Fibroblast of lung (primary cell): ENCODE measurements at regions not wholly inside any gene's neighbourhood (a gene's known extent, or its start where the extent isn't known, plus 50 kb on each side); places are given as distances from the start of the nearest gene placed in this dataset.

Source experiments
- DNase-seq, 2 donors: peaks; one replicate each; pipeline versions ENCODE4 v3.0.0 to v3.0.0-alpha.2; 2010; ENCODE audit warnings: low read depth in 2 of 2
- H2AFZ ChIP-seq: 2 replicates; pipeline ENCODE4 v1.5.1; 2012; ENCODE audit warnings: low read length, control low read depth, inconsistent platforms
- H3K27ac ChIP-seq: 2 replicates; pipeline ENCODE4 v1.5.1; 2011; ENCODE audit warnings: low read length, control low read depth; ENCODE audit not compliant: insufficient read depth
- H3K27me3 ChIP-seq: 2 replicates; pipeline ENCODE4 v1.5.1; 2011; ENCODE audit warnings: mild to moderate bottlenecking, low read length; ENCODE audit not compliant: control insufficient read depth, insufficient read depth
- H3K36me3 ChIP-seq: 2 replicates; pipeline ENCODE4 v1.5.1; 2011; ENCODE audit warnings: low read length; ENCODE audit not compliant: control insufficient read depth, insufficient read depth
- H3K4me1 ChIP-seq: 2 replicates; pipeline ENCODE4 v1.5.1; 2011; ENCODE audit warnings: low read length; ENCODE audit not compliant: control insufficient read depth, insufficient read depth; ENCODE audit errors: extremely low read depth
- H3K4me2 ChIP-seq: 2 replicates; pipeline ENCODE4 v1.5.1; 2011; ENCODE audit warnings: low read length, control low read depth; ENCODE audit not compliant: insufficient read depth; ENCODE audit errors: extremely low read depth
- H3K4me3 ChIP-seq, 4 experiments: fragments of 200-600 bp in 1 of 4; sonication (generic) in 1 of 4; replicated peaks in 1 of 4; 2 replicates each; pipeline ENCODE4 v1.5.1; 2011 to 2016; ENCODE audit warnings: low read length in 4 of 4, low read depth in 3 of 4, mild to moderate bottlenecking in 3 of 4, control low read depth in 2 of 4, inconsistent platforms in 1 of 4, mixed read lengths in 1 of 4; ENCODE audit not compliant: insufficient read depth in 1 of 4; ENCODE audit errors: control extremely low read depth in 1 of 4
- H3K79me2 ChIP-seq: 2 replicates; pipeline ENCODE4 v1.5.1; 2012; ENCODE audit warnings: mild to moderate bottlenecking, low read length, inconsistent platforms; ENCODE audit not compliant: control insufficient read depth, insufficient read depth
- H3K9ac ChIP-seq: 2 replicates; pipeline ENCODE4 v1.5.1; 2011; ENCODE audit warnings: mild to moderate bottlenecking, low read length, control low read depth; ENCODE audit not compliant: insufficient read depth
- H3K9me3 ChIP-seq: 2 replicates; pipeline ENCODE4 v1.5.1; 2012; ENCODE audit warnings: low read depth, low read length; ENCODE audit not compliant: control insufficient read depth, insufficient read depth
- H4K20me1 ChIP-seq: 2 replicates; pipeline ENCODE4 v1.5.1; 2011; ENCODE audit warnings: low read length; ENCODE audit not compliant: control insufficient read depth, insufficient read depth; ENCODE audit errors: extremely low read depth
- EZH2 ChIP-seq: IDR thresholded peaks from 2 replicates; pipeline ENCODE4 v1.5.1; 2012; ENCODE audit warnings: low read length, control low read depth, mild to moderate bottlenecking; ENCODE audit errors: missing control alignments
- TF ChIP-seq, protein P1 (sequence below), 2 donors: IDR thresholded peaks in 1 of 2; conservative IDR thresholded peaks in 1 of 2; 1 replicate in 1 of 2; 2 replicates in 1 of 2; pipeline ENCODE4 v1.5.1; 2011 to 2012; ENCODE audit warnings: low read length in 2 of 2, control low read depth in 1 of 2, inconsistent platforms in 1 of 2, low read depth in 1 of 2, mild to moderate bottlenecking in 1 of 2

DNA sequence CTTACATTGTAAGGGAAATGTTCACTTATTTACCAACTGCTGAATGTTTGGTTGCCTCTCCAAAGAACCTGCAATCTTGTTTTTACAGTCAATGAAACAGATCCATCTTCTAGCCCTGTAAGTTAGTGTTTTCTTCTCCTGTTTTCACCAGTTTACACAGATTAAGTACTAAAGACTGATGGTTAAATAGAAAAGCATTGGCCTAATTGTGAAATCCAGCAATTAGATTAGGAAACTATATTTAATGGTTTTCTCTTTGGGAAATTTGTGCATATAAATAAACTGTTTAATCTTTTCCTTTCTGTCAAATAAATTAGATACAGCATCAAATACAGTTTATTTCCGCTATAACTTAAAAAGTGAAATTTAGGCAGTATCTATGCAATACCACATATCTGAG is 247.9 kb upstream of the MEF2C start:
- Histone ChIP-seq H3K4me3 (no peak overlapping the region), H4K20me1 (no peaks in the 10 kb centered on the region), H3K4me1 (no peaks in the 10 kb centered on the region), H3K9me3 (no peaks in the 10 kb centered on the region), H3K9ac (no peak overlapping the region), H2AFZ (no peak overlapping the region), H3K79me2 (no peaks in the 10 kb centered on the region), H3K4me2 (no peak overlapping the region), H3K36me3 (no peaks in the 10 kb centered on the region), H3K27ac (no peak overlapping the region), H3K27me3 (no peaks in the 10 kb centered on the region)
- no peak for DNase-seq
- TF ChIP-seq, protein P1, sequence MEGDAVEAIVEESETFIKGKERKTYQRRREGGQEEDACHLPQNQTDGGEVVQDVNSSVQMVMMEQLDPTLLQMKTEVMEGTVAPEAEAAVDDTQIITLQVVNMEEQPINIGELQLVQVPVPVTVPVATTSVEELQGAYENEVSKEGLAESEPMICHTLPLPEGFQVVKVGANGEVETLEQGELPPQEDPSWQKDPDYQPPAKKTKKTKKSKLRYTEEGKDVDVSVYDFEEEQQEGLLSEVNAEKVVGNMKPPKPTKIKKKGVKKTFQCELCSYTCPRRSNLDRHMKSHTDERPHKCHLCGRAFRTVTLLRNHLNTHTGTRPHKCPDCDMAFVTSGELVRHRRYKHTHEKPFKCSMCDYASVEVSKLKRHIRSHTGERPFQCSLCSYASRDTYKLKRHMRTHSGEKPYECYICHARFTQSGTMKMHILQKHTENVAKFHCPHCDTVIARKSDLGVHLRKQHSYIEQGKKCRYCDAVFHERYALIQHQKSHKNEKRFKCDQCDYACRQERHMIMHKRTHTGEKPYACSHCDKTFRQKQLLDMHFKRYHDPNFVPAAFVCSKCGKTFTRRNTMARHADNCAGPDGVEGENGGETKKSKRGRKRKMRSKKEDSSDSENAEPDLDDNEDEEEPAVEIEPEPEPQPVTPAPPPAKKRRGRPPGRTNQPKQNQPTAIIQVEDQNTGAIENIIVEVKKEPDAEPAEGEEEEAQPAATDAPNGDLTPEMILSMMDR (conservative IDR thresholded peaks at IDR 0.05 in 1 of 2, IDR thresholded peaks at IDR 0.05 in 1 of 2; ENCODE audit: low read depth in 1 of 2, low read length in 2 of 2) = no peak
- no peak for TF ChIP-seq EZH2

DNA sequence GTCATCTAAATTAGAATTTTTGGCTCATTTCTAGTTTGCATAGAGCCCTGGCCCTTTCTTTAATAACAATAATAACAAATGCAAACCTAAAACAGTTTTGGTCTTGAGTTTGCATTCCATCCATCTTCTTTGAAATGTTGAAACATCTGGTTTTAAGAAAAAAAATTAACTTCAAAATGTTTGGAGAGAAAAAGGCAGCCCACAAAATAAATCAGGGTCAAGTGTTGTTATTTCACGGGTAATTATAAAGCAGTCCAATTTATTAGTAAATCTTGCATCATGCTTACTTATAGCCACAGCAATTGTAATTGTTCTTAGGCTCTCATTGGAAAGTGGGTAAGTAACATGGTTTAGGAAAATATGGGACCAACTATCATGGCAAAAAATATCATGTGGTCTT is 247.0 kb upstream of the MEF2C start:
- no peak overlapping the region for H3K27ac ChIP-seq
- no peaks in the 10 kb centered on the region for H4K20me1 ChIP-seq
- TF ChIP-seq, protein P1 (conservative IDR thresholded peaks at IDR 0.05 in 1 of 2, IDR thresholded peaks at IDR 0.05 in 1 of 2; ENCODE audit: low read depth in 1 of 2, low read length in 2 of 2) = no peak
- no peak for TF ChIP-seq EZH2
- H3K9ac ChIP-seq = no peak overlapping the region
- no peaks in the 10 kb centered on the region for H3K4me1 ChIP-seq
- no peaks in the 10 kb centered on the region for H3K79me2 ChIP-seq
- no peaks in the 10 kb centered on the region for H3K36me3 ChIP-seq
- DNase-seq = no peak
- H3K9me3 ChIP-seq = no peaks in the 10 kb centered on the region
- no peak overlapping the region for H3K4me2 ChIP-seq
- no peak overlapping the region for H2AFZ ChIP-seq
- H3K27me3 ChIP-seq = no peaks in the 10 kb centered on the region
- no peak overlapping the region for H3K4me3 ChIP-seq

DNA sequence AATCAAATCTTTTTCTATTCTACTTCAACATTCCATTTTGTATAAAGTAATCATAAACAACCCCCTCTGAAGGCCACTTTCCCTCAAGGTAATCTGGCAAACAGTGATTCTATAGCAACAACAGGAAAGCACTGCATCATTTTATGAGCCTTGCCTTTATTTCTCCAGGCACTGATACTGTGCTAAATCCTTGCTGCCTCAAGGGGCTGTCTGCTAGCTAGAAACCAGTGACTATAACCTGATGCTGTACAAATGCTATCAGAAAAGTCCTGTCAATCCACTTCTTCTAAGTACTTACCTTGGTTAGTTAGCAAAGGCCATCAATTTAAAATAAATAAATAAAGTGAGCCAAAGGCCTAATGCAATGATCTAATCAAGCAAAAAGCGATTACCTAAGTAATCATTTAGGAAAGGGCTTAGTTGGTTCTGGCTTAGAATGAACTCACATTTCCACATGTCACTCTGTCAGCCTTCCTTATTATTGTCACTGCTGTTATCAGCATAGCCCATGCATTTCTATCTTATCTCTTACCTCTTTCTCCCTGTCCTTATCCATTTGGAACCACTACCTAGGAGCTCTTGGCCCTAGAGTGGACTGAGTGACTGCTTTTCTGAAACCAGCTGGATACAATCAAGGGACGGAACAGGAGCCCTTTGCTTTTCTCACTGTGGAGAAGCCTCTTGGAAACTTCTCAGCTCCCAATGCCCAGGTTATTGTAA is 246.1 kb upstream of the MEF2C start:
- H3K27me3 ChIP-seq = no peaks in the 10 kb centered on the region
- no peak for DNase-seq
- H3K9ac ChIP-seq = no peak overlapping the region
- no peaks in the 10 kb centered on the region for H4K20me1 ChIP-seq
- no peak overlapping the region for H3K27ac ChIP-seq
- no peaks in the 10 kb centered on the region for H3K9me3 ChIP-seq
- H3K36me3 ChIP-seq = no peaks in the 10 kb centered on the region
- H3K4me1 ChIP-seq = no peaks in the 10 kb centered on the region
- H3K4me3 ChIP-seq = no peak overlapping the region
- H3K4me2 ChIP-seq = no peak overlapping the region
- TF ChIP-seq EZH2 = no peak
- TF ChIP-seq, protein P1 (conservative IDR thresholded peaks at IDR 0.05 in 1 of 2, IDR thresholded peaks at IDR 0.05 in 1 of 2; ENCODE audit: low read depth in 1 of 2, low read length in 2 of 2) = no peak
- H3K79me2 ChIP-seq = no peaks in the 10 kb centered on the region
- H2AFZ ChIP-seq = no peak overlapping the region
